ENCODE measurements at regions not wholly inside any gene's neighbourhood (a gene's known extent, or its start where the extent isn't known, plus 50 kb on each side); places are given as distances from the start of the nearest gene placed in this dataset.
"Not testable (repeated sequence)": the region's sequence is repeated elsewhere in the genome, so short reads cannot be mapped to it uniquely, and the experiment has no call there.

- H3K9me3 ChIP-seq (ENCODE audit: control insufficient read depth, low read length): no peaks in the 10 kb centered on the region
- H3K27me3 ChIP-seq (ENCODE audit: control insufficient read depth, insufficient read depth, low read length): no peaks in the 10 kb centered on the region
- H3K4me3 ChIP-seq (ENCODE audit: low read length): no peak overlapping the region
- no peak overlapping the region for H3K9ac ChIP-seq (ENCODE audit: low read length)
- H3K36me3 ChIP-seq (ENCODE audit: control insufficient read depth, insufficient read depth, low read length): no peaks in the 10 kb centered on the region
- H3K4me1 ChIP-seq (ENCODE audit: control insufficient read depth, insufficient read depth, low read length): no peaks in the 10 kb centered on the region
Observed at GRCh38 chr2:66145490-66145889, 289.4 kb upstream of the MEIS1 start.

GRCh38 chr2:66144324-66144723, 290.6 kb upstream of the MEIS1 start:
- not testable (repeated sequence) for H3K4me1 ChIP-seq (ENCODE audit: control insufficient read depth, insufficient read depth, low read length); H3K4me3 ChIP-seq (ENCODE audit: low read length); H3K9me3 ChIP-seq (ENCODE audit: control insufficient read depth, low read length); H3K36me3 ChIP-seq (ENCODE audit: control insufficient read depth, insufficient read depth, low read length); H3K27me3 ChIP-seq (ENCODE audit: control insufficient read depth, insufficient read depth, low read length); H3K9ac ChIP-seq (ENCODE audit: low read length)

- H3K36me3 ChIP-seq (ENCODE audit: control insufficient read depth, insufficient read depth, low read length): no peaks in the 10 kb centered on the region
- H3K4me1 ChIP-seq (ENCODE audit: control insufficient read depth, insufficient read depth, low read length): no peaks in the 10 kb centered on the region
- H3K9ac ChIP-seq (ENCODE audit: low read length): no peak overlapping the region
- H3K9me3 ChIP-seq (ENCODE audit: control insufficient read depth, low read length): no peaks in the 10 kb centered on the region
- no peak overlapping the region for H3K4me3 ChIP-seq (ENCODE audit: low read length)
- no peaks in the 10 kb centered on the region for H3K27me3 ChIP-seq (ENCODE audit: control insufficient read depth, insufficient read depth, low read length)
Observed at GRCh38 chr2:66137606-66138130, 297.3 kb upstream of the MEIS1 start.

- no peaks in the 10 kb centered on the region for H3K36me3 ChIP-seq (ENCODE audit: control insufficient read depth, insufficient read depth, low read length)
- no peaks in the 10 kb centered on the region for H3K9me3 ChIP-seq (ENCODE audit: control insufficient read depth, low read length)
- no peaks in the 10 kb centered on the region for H3K4me1 ChIP-seq (ENCODE audit: control insufficient read depth, insufficient read depth, low read length)
- no peak overlapping the region for H3K9ac ChIP-seq (ENCODE audit: low read length)
- H3K27me3 ChIP-seq (ENCODE audit: control insufficient read depth, insufficient read depth, low read length): no peaks in the 10 kb centered on the region
- H3K4me3 ChIP-seq (ENCODE audit: low read length): no peak overlapping the region
Observed at GRCh38 chr2:66134138-66134701, 300.7 kb upstream of the MEIS1 start.

- no peak overlapping the region for H3K4me3 ChIP-seq (ENCODE audit: low read length)
- H3K9me3 ChIP-seq (ENCODE audit: control insufficient read depth, low read length): no peaks in the 10 kb centered on the region
- no peaks in the 10 kb centered on the region for H3K4me1 ChIP-seq (ENCODE audit: control insufficient read depth, insufficient read depth, low read length)
- no peaks in the 10 kb centered on the region for H3K36me3 ChIP-seq (ENCODE audit: control insufficient read depth, insufficient read depth, low read length)
- no peak overlapping the region for H3K9ac ChIP-seq (ENCODE audit: low read length)
- H3K27me3 ChIP-seq (ENCODE audit: control insufficient read depth, insufficient read depth, low read length): no peaks in the 10 kb centered on the region
Observed at GRCh38 chr2:66127656-66128055, 307.3 kb upstream of the MEIS1 start.

- Histone ChIP-seq H3K9me3 (ENCODE audit: control insufficient read depth, low read length) (no peaks in the 10 kb centered on the region), H3K36me3 (ENCODE audit: control insufficient read depth, insufficient read depth, low read length) (no peaks in the 10 kb centered on the region), H3K9ac (ENCODE audit: low read length) (no peak overlapping the region), H3K4me1 (ENCODE audit: control insufficient read depth, insufficient read depth, low read length) (no peaks in the 10 kb centered on the region), H3K27me3 (ENCODE audit: control insufficient read depth, insufficient read depth, low read length) (no peaks in the 10 kb centered on the region), H3K4me3 (ENCODE audit: low read length) (no peak overlapping the region)
Observed at GRCh38 chr2:66127061-66127460, 307.9 kb upstream of the MEIS1 start.

GRCh38 chr2:66125951-66126350, 309.0 kb upstream of the MEIS1 start:
- H3K4me3 ChIP-seq (ENCODE audit: low read length): no peak overlapping the region
- no peak overlapping the region for H3K9ac ChIP-seq (ENCODE audit: low read length)
- H3K4me1 ChIP-seq (ENCODE audit: control insufficient read depth, insufficient read depth, low read length): no peaks in the 10 kb centered on the region
- H3K36me3 ChIP-seq (ENCODE audit: control insufficient read depth, insufficient read depth, low read length): no peaks in the 10 kb centered on the region
- no peaks in the 10 kb centered on the region for H3K27me3 ChIP-seq (ENCODE audit: control insufficient read depth, insufficient read depth, low read length)
- H3K9me3 ChIP-seq (ENCODE audit: control insufficient read depth, low read length): no peaks in the 10 kb centered on the region

GRCh38 chr2:66122516-66122915, 312.4 kb upstream of the MEIS1 start:
- H3K9me3 ChIP-seq (ENCODE audit: control insufficient read depth, low read length): no peaks in the 10 kb centered on the region
- H3K9ac ChIP-seq (ENCODE audit: low read length): no peak overlapping the region

GRCh38 chr2:66121946-66122345, 313.0 kb upstream of the MEIS1 start:
- no peaks in the 10 kb centered on the region for H3K27me3 ChIP-seq (ENCODE audit: control insufficient read depth, insufficient read depth, low read length)
- H3K4me1 ChIP-seq (ENCODE audit: control insufficient read depth, insufficient read depth, low read length): no peaks in the 10 kb centered on the region
- H3K36me3 ChIP-seq (ENCODE audit: control insufficient read depth, insufficient read depth, low read length): no peaks in the 10 kb centered on the region
- H3K4me3 ChIP-seq (ENCODE audit: low read length): no peak overlapping the region
- no peaks in the 10 kb centered on the region for H3K9me3 ChIP-seq (ENCODE audit: control insufficient read depth, low read length)
- no peak overlapping the region for H3K9ac ChIP-seq (ENCODE audit: low read length)

More at GRCh38 chr2:66122516-66122915, 312.4 kb upstream of the MEIS1 start:
- no peaks in the 10 kb centered on the region for H3K4me1 ChIP-seq (ENCODE audit: control insufficient read depth, insufficient read depth, low read length)
- no peaks in the 10 kb centered on the region for H3K27me3 ChIP-seq (ENCODE audit: control insufficient read depth, insufficient read depth, low read length)
- H3K36me3 ChIP-seq (ENCODE audit: control insufficient read depth, insufficient read depth, low read length): no peaks in the 10 kb centered on the region
- H3K4me3 ChIP-seq (ENCODE audit: low read length): no peak overlapping the region

- no peaks in the 10 kb centered on the region for H3K9me3 ChIP-seq (ENCODE audit: control insufficient read depth, low read length)
- H3K4me1 ChIP-seq (ENCODE audit: control insufficient read depth, insufficient read depth, low read length): no peaks in the 10 kb centered on the region
- no peaks in the 10 kb centered on the region for H3K27me3 ChIP-seq (ENCODE audit: control insufficient read depth, insufficient read depth, low read length)
- no peak overlapping the region for H3K9ac ChIP-seq (ENCODE audit: low read length)
- no peak overlapping the region for H3K4me3 ChIP-seq (ENCODE audit: low read length)
- H3K36me3 ChIP-seq (ENCODE audit: control insufficient read depth, insufficient read depth, low read length): no peaks in the 10 kb centered on the region
Observed at GRCh38 chr2:66113988-66114625, 320.8 kb upstream of the MEIS1 start.

GRCh38 chr2:66111706-66112105, 323.2 kb upstream of the MEIS1 start:
- Histone ChIP-seq H3K9ac (ENCODE audit: low read length) (no peak overlapping the region), H3K9me3 (ENCODE audit: control insufficient read depth, low read length) (no peaks in the 10 kb centered on the region)

GRCh38 chr2:66110608-66111007, 324.3 kb upstream of the MEIS1 start:
- Histone ChIP-seq H3K4me3 (ENCODE audit: low read length) (no peak overlapping the region), H3K4me1 (ENCODE audit: control insufficient read depth, insufficient read depth, low read length) (no peaks in the 10 kb centered on the region), H3K9ac (ENCODE audit: low read length) (no peak overlapping the region), H3K9me3 (ENCODE audit: control insufficient read depth, low read length) (no peaks in the 10 kb centered on the region), H3K27me3 (ENCODE audit: control insufficient read depth, insufficient read depth, low read length) (no peaks in the 10 kb centered on the region), H3K36me3 (ENCODE audit: control insufficient read depth, insufficient read depth, low read length) (no peaks in the 10 kb centered on the region)

More at GRCh38 chr2:66111706-66112105, 323.2 kb upstream of the MEIS1 start:
- H3K36me3 ChIP-seq (ENCODE audit: control insufficient read depth, insufficient read depth, low read length): no peaks in the 10 kb centered on the region
- H3K4me3 ChIP-seq (ENCODE audit: low read length): no peak overlapping the region
- H3K27me3 ChIP-seq (ENCODE audit: control insufficient read depth, insufficient read depth, low read length): no peaks in the 10 kb centered on the region
- H3K4me1 ChIP-seq (ENCODE audit: control insufficient read depth, insufficient read depth, low read length): no peaks in the 10 kb centered on the region
